ENCODE measurements at regions not wholly inside any gene's neighbourhood (a gene's known extent, or its start where the extent isn't known, plus 50 kb on each side); places are given as distances from the start of the nearest gene placed in this dataset.

- TF ChIP-seq CTCF (IDR thresholded peaks at IDR 0.05) (no peak), ZFX (IDR thresholded peaks at IDR 0.05; ENCODE audit: borderline replicate concordance) (no peak)
- no peak overlapping the region for H3K27ac ChIP-seq
Observed at GRCh38 chr18:45251236-45251635, 364.0 kb upstream of the SLC14A2 start.

- no peak for TF ChIP-seq CTCF (IDR thresholded peaks at IDR 0.05)
- TF ChIP-seq ZFX (IDR thresholded peaks at IDR 0.05; ENCODE audit: borderline replicate concordance) = no peak
- H3K27ac ChIP-seq = no peak overlapping the region
Observed at GRCh38 chr18:45252474-45252873, 362.8 kb upstream of the SLC14A2 start.

- TF ChIP-seq ZFX (IDR thresholded peaks at IDR 0.05; ENCODE audit: borderline replicate concordance) (no peak), CTCF (IDR thresholded peaks at IDR 0.05) (no peak)
- no peak overlapping the region for H3K27ac ChIP-seq
Observed at GRCh38 chr18:45253056-45253565, 362.2 kb upstream of the SLC14A2 start.

GRCh38 chr18:45253973-45254708 lies 361.1 kb upstream of the SLC14A2 start:
- H3K27ac ChIP-seq = no peak overlapping the region
- TF ChIP-seq CTCF (IDR thresholded peaks at IDR 0.05) (no peak), ZFX (IDR thresholded peaks at IDR 0.05; ENCODE audit: borderline replicate concordance) (no peak)

- TF ChIP-seq ZFX (IDR thresholded peaks at IDR 0.05; ENCODE audit: borderline replicate concordance) (no peak), CTCF (IDR thresholded peaks at IDR 0.05) (no peak)
- H3K27ac ChIP-seq = no peak overlapping the region
Observed at GRCh38 chr18:45254709-45255082, 360.6 kb upstream of the SLC14A2 start.

- H3K27ac ChIP-seq = no peak overlapping the region
- TF ChIP-seq ZFX (IDR thresholded peaks at IDR 0.05; ENCODE audit: borderline replicate concordance) (no peak), CTCF (IDR thresholded peaks at IDR 0.05) (no peak)
Observed at GRCh38 chr18:45255197-45255890, 359.9 kb upstream of the SLC14A2 start.

- TF ChIP-seq CTCF (IDR thresholded peaks at IDR 0.05) (no peak), ZFX (IDR thresholded peaks at IDR 0.05; ENCODE audit: borderline replicate concordance) (no peak)
- no peak overlapping the region for H3K27ac ChIP-seq
Observed at GRCh38 chr18:45260125-45260524, 355.2 kb upstream of the SLC14A2 start.

Measured in 22Rv1 (cell line).